ENCODE measurements at regions not wholly inside any gene's neighbourhood (a gene's known extent, or its start where the extent isn't known, plus 50 kb on each side); places are given as distances from the start of the nearest gene placed in this dataset.

DNA sequence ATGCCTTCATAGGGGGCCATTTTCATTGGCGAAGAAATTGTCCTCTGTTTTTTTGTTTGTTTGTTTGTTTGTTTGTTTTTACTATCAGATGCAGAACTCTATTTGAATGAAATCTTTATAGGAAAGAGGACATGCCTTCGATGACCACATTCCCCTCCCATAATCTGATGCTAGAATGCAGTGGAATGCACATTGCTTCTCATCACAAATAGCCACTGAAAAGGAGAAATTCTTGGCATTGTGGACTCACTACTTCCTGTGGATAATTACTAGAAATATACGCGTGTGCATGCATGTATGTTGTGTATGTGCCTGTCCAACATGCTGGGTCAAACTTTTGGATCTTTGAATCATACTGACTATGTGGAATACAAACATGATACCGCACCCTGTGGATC lies 70.5 kb upstream of the SFMBT2 start:
- WGBS, 2 experiments (ENCODE audit: insufficient coverage in 1 of 2, insufficient read length in 1 of 2): 83 to 87% methylated on average over 1 to 5 of the region's 5 CpGs
- Histone ChIP-seq H3K4me1 (ENCODE audit: control insufficient read depth, insufficient read depth, low read length) (peaks cover 11% of the 10 kb centered on the region), H3K27ac (ENCODE audit: low read depth, low read length) (no peak overlapping the region), H3K9ac (ENCODE audit: extremely low read depth, low read length, poor library complexity, severe bottlenecking) (no peak overlapping the region), H3K9me3 (ENCODE audit: control insufficient read depth, low read length) (peaks cover 7% of the 10 kb centered on the region), H3K4me3 (ENCODE audit: low read length) (no peak overlapping the region), H3K27me3 (ENCODE audit: control insufficient read depth, insufficient read depth, low read length, poor library complexity, severe bottlenecking) (no peaks in the 10 kb centered on the region), H3K36me3 (ENCODE audit: control insufficient read depth, insufficient read depth, low read length) (no peaks in the 10 kb centered on the region)
- Mint-ChIP-seq H3K4me1 (peaks cover 21% of the 10 kb centered on the region), H3K27me3 (ENCODE audit: insufficient read depth) (peaks cover 10% of the 10 kb centered on the region), H3K27ac (no peak overlapping the region), H3K4me3 (no peak overlapping the region), H3K36me3 (ENCODE audit: low read depth) (no peaks in the 10 kb centered on the region), H3K9me3 (no peaks in the 10 kb centered on the region)
- DNase-seq: no peak
- TF ChIP-seq, protein P1, sequence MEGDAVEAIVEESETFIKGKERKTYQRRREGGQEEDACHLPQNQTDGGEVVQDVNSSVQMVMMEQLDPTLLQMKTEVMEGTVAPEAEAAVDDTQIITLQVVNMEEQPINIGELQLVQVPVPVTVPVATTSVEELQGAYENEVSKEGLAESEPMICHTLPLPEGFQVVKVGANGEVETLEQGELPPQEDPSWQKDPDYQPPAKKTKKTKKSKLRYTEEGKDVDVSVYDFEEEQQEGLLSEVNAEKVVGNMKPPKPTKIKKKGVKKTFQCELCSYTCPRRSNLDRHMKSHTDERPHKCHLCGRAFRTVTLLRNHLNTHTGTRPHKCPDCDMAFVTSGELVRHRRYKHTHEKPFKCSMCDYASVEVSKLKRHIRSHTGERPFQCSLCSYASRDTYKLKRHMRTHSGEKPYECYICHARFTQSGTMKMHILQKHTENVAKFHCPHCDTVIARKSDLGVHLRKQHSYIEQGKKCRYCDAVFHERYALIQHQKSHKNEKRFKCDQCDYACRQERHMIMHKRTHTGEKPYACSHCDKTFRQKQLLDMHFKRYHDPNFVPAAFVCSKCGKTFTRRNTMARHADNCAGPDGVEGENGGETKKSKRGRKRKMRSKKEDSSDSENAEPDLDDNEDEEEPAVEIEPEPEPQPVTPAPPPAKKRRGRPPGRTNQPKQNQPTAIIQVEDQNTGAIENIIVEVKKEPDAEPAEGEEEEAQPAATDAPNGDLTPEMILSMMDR (conservative IDR thresholded peaks at IDR 0.05): no peak

DNA sequence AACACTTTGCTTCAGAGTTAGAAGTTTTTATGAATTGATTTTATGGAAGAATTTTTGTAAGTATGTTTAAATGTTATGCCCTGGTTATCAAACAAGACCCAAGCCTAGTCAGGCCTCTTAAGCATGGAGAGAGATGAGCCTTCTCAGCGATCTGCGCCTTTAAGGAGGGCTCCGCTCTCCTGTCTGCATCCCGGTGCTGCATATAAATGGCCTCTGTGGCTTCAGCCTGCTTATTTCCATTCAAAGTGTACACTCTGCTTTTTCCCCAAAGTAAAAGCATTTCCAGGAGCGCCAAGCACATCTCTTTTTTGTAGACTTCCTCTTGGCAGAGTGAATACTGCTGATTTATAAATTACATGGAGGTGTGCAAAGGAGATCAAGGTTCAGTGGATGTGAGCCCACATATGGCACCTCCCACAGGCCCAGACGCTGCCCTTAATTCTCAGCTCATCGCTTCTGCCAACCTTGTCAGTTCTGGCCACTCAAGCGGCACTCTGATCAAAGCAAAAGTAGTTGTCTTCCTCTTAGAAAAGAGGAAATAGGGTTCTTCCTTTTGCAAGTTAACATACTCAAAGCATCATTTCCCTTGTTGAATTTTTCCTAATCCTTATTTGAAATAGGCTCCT lies 70.0 kb upstream of the SFMBT2 start:
- Histone ChIP-seq H3K9me3 (ENCODE audit: control insufficient read depth, low read length) (peaks cover 7% of the 10 kb centered on the region), H3K4me1 (ENCODE audit: control insufficient read depth, insufficient read depth, low read length) (peaks cover 11% of the 10 kb centered on the region), H3K27me3 (ENCODE audit: control insufficient read depth, insufficient read depth, low read length, poor library complexity, severe bottlenecking) (no peaks in the 10 kb centered on the region), H3K36me3 (ENCODE audit: control insufficient read depth, insufficient read depth, low read length) (no peaks in the 10 kb centered on the region), H3K27ac (ENCODE audit: low read depth, low read length) (no peak overlapping the region), H3K9ac (ENCODE audit: extremely low read depth, low read length, poor library complexity, severe bottlenecking) (no peak overlapping the region), H3K4me3 (ENCODE audit: low read length) (no peak overlapping the region)
- Mint-ChIP-seq H3K36me3 (ENCODE audit: low read depth) (no peaks in the 10 kb centered on the region), H3K9me3 (no peaks in the 10 kb centered on the region), H3K27me3 (ENCODE audit: insufficient read depth) (peaks cover 13% of the 10 kb centered on the region), H3K4me1 (peaks cover 22% of the 10 kb centered on the region), H3K4me3 (no peak overlapping the region), H3K27ac (no peak overlapping the region)
- TF ChIP-seq, protein P1 (conservative IDR thresholded peaks at IDR 0.05): no peak
- DNase-seq: no peak
- WGBS, 2 experiments (ENCODE audit: insufficient coverage in 1 of 2, insufficient read length in 1 of 2): 81% methylated on average over 5 to 8 of the region's 8 CpGs

DNA sequence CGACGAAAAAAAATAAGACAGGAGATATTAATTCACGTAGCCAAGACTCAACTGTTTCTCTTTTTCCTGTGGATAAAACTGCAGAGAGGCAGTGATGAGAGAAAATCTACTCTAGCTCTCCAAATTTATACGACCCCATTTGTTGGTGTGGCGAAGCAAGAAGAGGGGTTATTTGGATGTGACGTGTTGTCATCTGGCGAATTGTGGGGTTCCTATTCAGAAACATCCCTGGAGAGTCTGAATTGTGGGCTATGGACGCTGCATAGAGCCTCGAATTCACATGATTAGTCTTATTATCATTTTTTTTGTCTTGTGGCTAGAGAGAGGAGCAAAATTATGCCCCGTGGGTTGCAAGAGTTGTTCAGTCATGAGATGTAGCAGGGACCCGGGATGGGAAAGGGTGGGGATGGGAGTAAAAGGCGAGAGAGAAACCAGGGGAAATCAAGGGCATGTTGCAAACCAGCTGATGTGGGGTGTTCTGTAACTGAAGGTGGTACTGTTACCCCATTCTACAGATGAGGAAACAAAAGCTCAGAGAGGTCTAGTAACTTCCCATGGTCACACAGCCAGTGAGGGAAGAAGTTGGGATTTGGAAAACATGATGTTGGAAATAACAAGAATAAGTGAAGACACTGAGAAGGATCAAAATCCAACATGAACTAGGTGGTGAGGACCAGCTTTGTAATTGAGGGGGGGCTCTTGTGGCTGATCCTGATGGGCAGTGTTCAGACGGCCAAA lies 69.2 kb upstream of the SFMBT2 start:
- Mint-ChIP-seq H3K9me3 (no peaks in the 10 kb centered on the region), H3K4me1 (peaks cover 23% of the 10 kb centered on the region)

More for the DNA sequence above, 69.2 kb upstream of the SFMBT2 start:
- H3K4me3 Mint-ChIP-seq: no peak overlapping the region
- Histone ChIP-seq H3K9me3 (ENCODE audit: control insufficient read depth, low read length) (peaks cover 7% of the 10 kb centered on the region), H3K9ac (ENCODE audit: extremely low read depth, low read length, poor library complexity, severe bottlenecking) (no peak overlapping the region), H3K27me3 (ENCODE audit: control insufficient read depth, insufficient read depth, low read length, poor library complexity, severe bottlenecking) (no peaks in the 10 kb centered on the region), H3K36me3 (ENCODE audit: control insufficient read depth, insufficient read depth, low read length) (no peaks in the 10 kb centered on the region), H3K4me3 (ENCODE audit: low read length) (no peak overlapping the region), H3K27ac (ENCODE audit: low read depth, low read length) (no peak overlapping the region), H3K4me1 (ENCODE audit: control insufficient read depth, insufficient read depth, low read length) (peaks cover 11% of the 10 kb centered on the region)
- TF ChIP-seq, protein P1 (conservative IDR thresholded peaks at IDR 0.05): no peak
- WGBS, 2 experiments (ENCODE audit: insufficient coverage in 1 of 2, insufficient read length in 1 of 2): 91 to 100% methylated on average over 5 to 13 of the region's 13 CpGs
- H3K36me3 Mint-ChIP-seq (ENCODE audit: low read depth): no peaks in the 10 kb centered on the region
- DNase-seq: no peak
- H3K27ac Mint-ChIP-seq: no peak overlapping the region
- H3K27me3 Mint-ChIP-seq (ENCODE audit: insufficient read depth): peaks cover 13% of the 10 kb centered on the region

Measured in endodermal cell (in vitro differentiated cells).